HCT116 (cell line): ENCODE measurements at regions not wholly inside any gene's neighbourhood (a gene's known extent, or its start where the extent isn't known, plus 50 kb on each side); places are given as distances from the start of the nearest gene placed in this dataset.

Source experiments
- ATAC-seq: fragments of 200-7000 bp; cut with Tn5 transposase; 2 replicates; pipeline ENCODE4 v1.9.1; 2020; ENCODE audit warnings: mild to moderate bottlenecking, moderate library complexity
- BruUV-seq: library from RNA; stranded (reverse); fragments of 400-500 nt; replicated peaks from 2 replicates; lab custom pipeline; 2021; lab: Mats Ljungman, UMichigan
- CTCF ChIA-PET: fragments of 300-600 bp; sonication (Branson Sonifier 250); formaldehyde crosslinking; loops from one replicate; lab custom pipeline; 2021; ENCODE audit warnings: antibody characterized with exemption; lab: Charles Lee
- POLR2A ChIA-PET: fragments of 300-600, 350-600 bp; sonication (Branson Sonifier 250); formaldehyde crosslinking; loops from one replicate; lab custom pipeline; 2021; ENCODE audit warnings: antibody characterized with exemption; lab: Charles Lee
- RAD21 ChIA-PET, 2 experiments: fragments of 300-600 bp; sonication (Branson Sonifier 250); formaldehyde crosslinking; loops; one replicate each; lab custom pipeline; 2023; ENCODE audit warnings: low total read pairs in 2 of 2; ENCODE audit not compliant: uncharacterized antibody in 2 of 2, unreplicated experiment in 2 of 2, low non-redundant PET in 1 of 2; lab: Charles Lee
- DNase-seq: peaks from one replicate; pipeline ENCODE4 v3.0.0-alpha.2; 2010; ENCODE audit warnings: low read depth, low spot score
- H2AFZ ChIP-seq: fragments of 200-600 bp; shearing (Covaris generic), sonication (generic); 2 replicates; pipeline ENCODE4 v1.6.1; 2017; ENCODE audit warnings: low read depth, mixed run types, mixed read lengths, antibody characterized with exemption, low read length; ENCODE audit not compliant: poor library complexity, severe bottlenecking
- H3K27ac ChIP-seq: 2 replicates; pipeline ENCODE4 v1.5.1; 2012; ENCODE audit warnings: low read depth, low read length
- H3K27me3 ChIP-seq: fragments of 200-600 bp; sonication (generic); 2 replicates; pipeline ENCODE4 v1.6.1; 2016; ENCODE audit warnings: mixed run types, low read length, mixed read lengths; ENCODE audit not compliant: insufficient read depth
- H3K36me3 ChIP-seq, 2 experiments: fragments of 200-500 bp in 1 of 2; fragments of 200-600 bp in 1 of 2; sonication (Bioruptor generic) in 1 of 2; sonication (generic) in 1 of 2; 2 replicates each; pipeline versions ENCODE4 v1.5.1 to v1.6.1; 2014 to 2016; ENCODE audit warnings: low read length in 2 of 2, inconsistent platforms in 1 of 2, mixed read lengths in 1 of 2, mixed run types in 1 of 2; ENCODE audit not compliant: insufficient read depth in 2 of 2, control insufficient read depth in 1 of 2
- H3K4me1 ChIP-seq, 2 experiments: fragments of 200-600 bp in 1 of 2; sonication (generic) in 1 of 2; 2 replicates each; pipeline versions ENCODE4 v1.5.1 to v1.6.1; 2012 to 2017; ENCODE audit warnings: low read length in 2 of 2, inconsistent platforms in 1 of 2, mild to moderate bottlenecking in 1 of 2, mixed read lengths in 1 of 2, mixed run types in 1 of 2, moderate library complexity in 1 of 2; ENCODE audit not compliant: insufficient read depth in 2 of 2, control insufficient read depth in 1 of 2
- H3K4me2 ChIP-seq: fragments of 200-600 bp; sonication (generic); 2 replicates; pipeline ENCODE4 v1.6.1; 2017; ENCODE audit warnings: mixed run types, low read length, mixed read lengths
- H3K4me3 ChIP-seq, 2 experiments: fragments of 200-600 bp in 1 of 2; sonication (generic) in 1 of 2; replicated peaks in 1 of 2; 2 replicates each; pipeline ENCODE4 v1.5.1; 2011 to 2016; ENCODE audit warnings: low read length in 2 of 2, control low read depth in 1 of 2, low read depth in 1 of 2, mild to moderate bottlenecking in 1 of 2, mixed read lengths in 1 of 2, mixed run types in 1 of 2
- H3K79me2 ChIP-seq: fragments of 200-600 bp; sonication (generic); 2 replicates; pipeline ENCODE4 v1.6.1; 2017; ENCODE audit warnings: mild to moderate bottlenecking, mixed run types, low read length, moderate library complexity, mixed read lengths; ENCODE audit not compliant: insufficient read depth
- H3K9ac ChIP-seq: fragments of 200-600 bp; sonication (generic); 2 replicates; pipeline ENCODE4 v1.6.1; 2016; ENCODE audit warnings: low read length, mixed read lengths
- H3K9me2 ChIP-seq: fragments of 200-600 bp; sonication (generic), shearing (Covaris generic); 2 replicates; pipeline ENCODE4 v1.6.1; 2017; ENCODE audit warnings: mixed run types, mild to moderate bottlenecking, moderate library complexity; ENCODE audit not compliant: insufficient read depth
- H3K9me3 ChIP-seq, 2 experiments: fragments of 200-500 bp in 1 of 2; fragments of 200-600 bp in 1 of 2; sonication (Bioruptor generic) in 1 of 2; sonication (generic) in 1 of 2; 2 replicates each; pipeline ENCODE4 v1.6.1; 2014 to 2017; ENCODE audit warnings: low read length in 2 of 2, mixed read lengths in 2 of 2, inconsistent platforms in 1 of 2, low read depth in 1 of 2, mild to moderate bottlenecking in 1 of 2, mixed run types in 1 of 2, moderate library complexity in 1 of 2; ENCODE audit not compliant: control insufficient read depth in 1 of 2, insufficient read depth in 1 of 2
- H4K20me1 ChIP-seq: fragments of 200-600 bp; sonication (generic), shearing (Covaris generic); 2 replicates; pipeline ENCODE4 v1.6.1; 2017; ENCODE audit warnings: mixed run types, mild to moderate bottlenecking, moderate library complexity; ENCODE audit not compliant: insufficient read depth
- ATF3 ChIP-seq: IDR thresholded peaks from 2 replicates; pipeline ENCODE4 v1.6.1; 2012
- CBX3 ChIP-seq: IDR thresholded peaks from 2 replicates; pipeline ENCODE4 v1.6.1; 2012; ENCODE audit warnings: low read depth
- CEBPB ChIP-seq: IDR thresholded peaks from 2 replicates; pipeline ENCODE4 v1.6.1; 2012; ENCODE audit warnings: low read depth
- CTCF ChIP-seq, 3 experiments: fragments of 200-600 bp in 1 of 3; sonication (generic) in 1 of 3; IDR thresholded peaks in 2 of 3; conservative IDR thresholded peaks in 1 of 3; 2 replicates each; pipeline ENCODE4 v1.5.1; 2012 to 2017; ENCODE audit warnings: low read depth in 2 of 3, low read length in 2 of 3, antibody characterized with exemption in 1 of 3, borderline replicate concordance in 1 of 3, control low read depth in 1 of 3, mild to moderate bottlenecking in 1 of 3, mixed read lengths in 1 of 3, mixed run types in 1 of 3, moderate library complexity in 1 of 3; ENCODE audit not compliant: insufficient read depth in 1 of 3
- ELF1 ChIP-seq: IDR thresholded peaks from 2 replicates; pipeline ENCODE4 v1.6.1; 2012; ENCODE audit warnings: low read depth, borderline replicate concordance
- EZH2 ChIP-seq: fragments of 200-600 bp; sonication (generic); IDR thresholded peaks from 2 replicates; pipeline ENCODE4 v1.6.1; 2017; ENCODE audit warnings: antibody characterized with exemption, mixed run types
- EZH2phosphoT487 ChIP-seq: fragments of 200-600 bp; IDR thresholded peaks from 2 replicates; pipeline ENCODE4 v1.6.1; 2018; ENCODE audit warnings: antibody characterized with exemption, borderline replicate concordance
- FOSL1 ChIP-seq: IDR thresholded peaks from 2 replicates; pipeline ENCODE4 v1.6.1; 2012; ENCODE audit warnings: low read depth
- JUND ChIP-seq: IDR thresholded peaks from 2 replicates; pipeline ENCODE4 v1.6.1; 2012
- MAX ChIP-seq: IDR thresholded peaks from 2 replicates; pipeline ENCODE4 v1.6.1; 2012
- POLR2A ChIP-seq: IDR thresholded peaks from 2 replicates; pipeline ENCODE4 v1.7.0; 2011; ENCODE audit warnings: borderline replicate concordance; ENCODE audit not compliant: insufficient read depth, insufficient read length; ENCODE audit errors: extremely low read depth
- RAD21 ChIP-seq: IDR thresholded peaks from 2 replicates; pipeline ENCODE4 v1.6.1; 2012; ENCODE audit warnings: low read depth, mild to moderate bottlenecking
- SIN3A ChIP-seq: IDR thresholded peaks from 2 replicates; pipeline ENCODE4 v1.6.1; 2012; ENCODE audit warnings: low read depth
- TCF7L2 ChIP-seq: IDR thresholded peaks from 2 replicates; pipeline ENCODE4 v1.7.0; 2011; ENCODE audit warnings: borderline replicate concordance, inconsistent platforms; ENCODE audit not compliant: insufficient read depth, insufficient read length; ENCODE audit errors: extremely low read depth
- YY1 ChIP-seq: IDR thresholded peaks from 2 replicates; pipeline ENCODE4 v1.6.1; 2011; ENCODE audit warnings: low read length, low read depth, moderate library complexity, mild to moderate bottlenecking; ENCODE audit not compliant: insufficient replicate concordance; ENCODE audit errors: extremely low read depth
- ZFX ChIP-seq: fragments of 450-650 bp; IDR thresholded peaks from 2 replicates; pipeline ENCODE4 v1.6.1; 2017
- intact Hi-C: fragments of 100-400 bp; cut with micrococcal nuclease; formaldehyde crosslinking; loops from 2 replicates; pipeline ENCODE4 v1.10.0; 2022

- TF ChIP-seq FOSL1 (no peak), TCF7L2 (no peak), CBX3 (no peak), POLR2A (no peak)
- TF ChIP-seq, all 23 proteins: peak for 0
- no peak for ATAC-seq
- no peak overlapping the region for H3K4me2 ChIP-seq
- ChIA-PET RAD21 (no interaction called here), CTCF (interaction anchor here (1.0 kb wide), 1 partner anchor 12 kb away, joined by 3 read pairs; no protein-coding TSS in a partner anchor), POLR2A (no interaction called here)
- H4K20me1 ChIP-seq, result no peaks in the 10 kb centered on the region
- H3K9me3 ChIP-seq, result no peaks in the 10 kb centered on the region; a peak in 1 of 4 replicates
- H3K27me3 ChIP-seq, result peaks cover 10% of the 10 kb centered on the region
- H3K27ac ChIP-seq, result no peak overlapping the region
- peaks cover under 1 to 17% of the 10 kb centered on the region in 2 experiments; a peak in 2 of 4 replicates for H3K4me1 ChIP-seq
- no peak overlapping the region for H3K4me3 ChIP-seq
- BruUV-seq, result no TSS peak
- intact Hi-C loops, result no loop called here
- H3K36me3 ChIP-seq, result no peaks in the 10 kb centered on the region
- no peak for DNase-seq
- no peak overlapping the region for H2AFZ ChIP-seq
- H3K79me2 ChIP-seq, result no peaks in the 10 kb centered on the region
- no peaks in the 10 kb centered on the region for H3K9me2 ChIP-seq
- no peak overlapping the region for H3K9ac ChIP-seq
Measured at GRCh38 chr20:23233341-23233740, 117.2 kb upstream of the NXT1 start.

- Histone ChIP-seq H3K27me3 (peaks cover 10% of the 10 kb centered on the region), H2AFZ (no peak overlapping the region), H3K36me3 (no peaks in the 10 kb centered on the region), H3K9me2 (no peaks in the 10 kb centered on the region), H3K79me2 (no peaks in the 10 kb centered on the region), H3K27ac (no peak overlapping the region), H3K4me2 (no peak overlapping the region), H3K9me3 (no peaks in the 10 kb centered on the region; a peak in 1 of 4 replicates), H4K20me1 (no peaks in the 10 kb centered on the region), H3K4me1 (peaks cover 2 to 22% of the 10 kb centered on the region in 2 experiments; a peak in 2 of 4 replicates), H3K4me3 (no peak overlapping the region), H3K9ac (no peak overlapping the region)
- POLR2A ChIA-PET, result no interaction called here
- no peak for DNase-seq
- RAD21 ChIA-PET, result no interaction called here
- CTCF ChIA-PET, result interaction anchor here (0.9 to 1.0 kb wide), 2 partner anchors 13 to 182 kb away, joined by 3 read pairs; no protein-coding TSS in a partner anchor
- TF ChIP-seq JUND, result no peak
- TF ChIP-seq YY1, result no peak
- TF ChIP-seq POLR2A, result no peak
- TF ChIP-seq CTCF (IDR thresholded peaks at IDR 0.05 in 2 of 3, conservative IDR thresholded peaks at IDR 0.05 in 1 of 3; ENCODE audit: borderline replicate concordance in 1 of 3, insufficient read depth in 1 of 3, low read depth in 2 of 3, low read length in 2 of 3), result no peak
- TF ChIP-seq EZH2phosphoT487, result no peak
- no peak for TF ChIP-seq ATF3
- no peak for TF ChIP-seq EZH2
- no peak for TF ChIP-seq ZFX
- TF ChIP-seq ELF1, result no peak
- no peak for TF ChIP-seq SIN3A
- TF ChIP-seq FOSL1, result no peak
- TF ChIP-seq CEBPB, result no peak
- TF ChIP-seq CBX3, result no peak
- TF ChIP-seq TCF7L2, result no peak
- no peak for TF ChIP-seq RAD21
- TF ChIP-seq MAX, result no peak
- intact Hi-C loops, result no loop called here
- BruUV-seq, result no TSS peak
- ATAC-seq, result no peak
Measured at GRCh38 chr20:23232679-23233308, 117.8 kb upstream of the NXT1 start.
